WTC11 (cell line): ENCODE measurements at regions not wholly inside any gene's neighbourhood (a gene's known extent, or its start where the extent isn't known, plus 50 kb on each side); places are given as distances from the start of the nearest gene placed in this dataset.

ENCODE experiments used
- CREM ChIP-seq: sonication (generic); formaldehyde crosslinking; IDR thresholded peaks from 2 replicates; pipeline ENCODE4 v1.8.1; 2022; ENCODE audit warnings: mild to moderate bottlenecking, missing genetic modification reagents, moderate library complexity
- GABPB1 ChIP-seq: sonication (generic); formaldehyde crosslinking; IDR thresholded peaks from 2 replicates; pipeline ENCODE4 v1.8.1; 2023; ENCODE audit warnings: mild to moderate bottlenecking, missing genetic modification reagents
- MYBL2 ChIP-seq: sonication (generic); formaldehyde crosslinking; IDR thresholded peaks from 2 replicates; pipeline ENCODE4 v1.8.1; 2023; ENCODE audit warnings: mild to moderate bottlenecking, moderate library complexity, missing genetic modification reagents
- SP1 ChIP-seq: sonication (generic); formaldehyde crosslinking; conservative IDR thresholded peaks from 2 replicates; pipeline ENCODE4 v1.8.1; 2022; ENCODE audit warnings: missing genetic modification reagents
- TF ChIP-seq, protein P1 (sequence below): fragments of 200-600 bp; IDR thresholded peaks from 2 replicates; pipeline ENCODE4 v1.8.0; 2022; ENCODE audit warnings: antibody characterized with exemption
- TF ChIP-seq, protein P2 (sequence below): sonication (generic); formaldehyde crosslinking; IDR thresholded peaks from 2 replicates; pipeline ENCODE4 v1.8.0; 2022; ENCODE audit warnings: mild to moderate bottlenecking, missing genetic modification reagents
- TF ChIP-seq, protein P3 (sequence below): sonication (generic); formaldehyde crosslinking; IDR thresholded peaks from 2 replicates; pipeline ENCODE4 v1.8.0; 2022; ENCODE audit warnings: missing genetic modification reagents

DNA sequence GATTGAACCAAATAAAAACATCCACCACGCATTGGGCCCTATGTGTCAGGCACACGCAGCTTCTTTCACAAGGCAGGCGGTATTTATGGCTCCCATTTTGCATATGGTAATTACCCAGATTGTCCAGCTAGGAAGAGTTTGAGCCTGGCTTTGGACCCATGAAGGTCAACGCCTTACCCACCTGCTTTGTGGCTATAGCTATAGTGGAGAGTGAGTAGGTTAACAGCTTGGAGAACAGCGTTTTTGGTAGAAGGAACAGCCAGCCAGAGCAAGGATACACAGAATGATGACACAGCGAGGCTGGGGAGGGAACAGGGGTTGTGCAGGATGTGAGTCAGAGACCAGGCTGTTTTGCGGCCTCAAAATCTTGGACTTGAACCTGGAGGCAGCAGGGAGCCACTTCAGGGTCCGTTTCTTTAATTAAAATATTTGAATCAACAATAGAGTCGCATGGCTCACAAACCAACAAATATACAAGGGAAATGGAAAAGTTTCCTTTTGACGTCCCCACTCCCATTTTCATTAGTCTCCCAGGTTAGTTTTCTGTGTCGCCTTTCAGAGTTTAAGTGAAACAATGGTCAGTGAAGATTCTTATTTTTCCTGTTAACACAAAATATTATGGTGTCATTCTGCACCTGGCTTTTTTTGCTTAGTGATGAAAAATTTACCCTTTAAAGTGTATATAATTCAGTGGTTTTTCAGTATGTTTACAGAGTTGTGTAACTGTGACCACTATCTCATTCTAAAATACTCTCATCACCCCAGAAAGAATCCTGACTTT is 118.2 kb upstream of the STX18 start:
- TF ChIP-seq, protein P1, sequence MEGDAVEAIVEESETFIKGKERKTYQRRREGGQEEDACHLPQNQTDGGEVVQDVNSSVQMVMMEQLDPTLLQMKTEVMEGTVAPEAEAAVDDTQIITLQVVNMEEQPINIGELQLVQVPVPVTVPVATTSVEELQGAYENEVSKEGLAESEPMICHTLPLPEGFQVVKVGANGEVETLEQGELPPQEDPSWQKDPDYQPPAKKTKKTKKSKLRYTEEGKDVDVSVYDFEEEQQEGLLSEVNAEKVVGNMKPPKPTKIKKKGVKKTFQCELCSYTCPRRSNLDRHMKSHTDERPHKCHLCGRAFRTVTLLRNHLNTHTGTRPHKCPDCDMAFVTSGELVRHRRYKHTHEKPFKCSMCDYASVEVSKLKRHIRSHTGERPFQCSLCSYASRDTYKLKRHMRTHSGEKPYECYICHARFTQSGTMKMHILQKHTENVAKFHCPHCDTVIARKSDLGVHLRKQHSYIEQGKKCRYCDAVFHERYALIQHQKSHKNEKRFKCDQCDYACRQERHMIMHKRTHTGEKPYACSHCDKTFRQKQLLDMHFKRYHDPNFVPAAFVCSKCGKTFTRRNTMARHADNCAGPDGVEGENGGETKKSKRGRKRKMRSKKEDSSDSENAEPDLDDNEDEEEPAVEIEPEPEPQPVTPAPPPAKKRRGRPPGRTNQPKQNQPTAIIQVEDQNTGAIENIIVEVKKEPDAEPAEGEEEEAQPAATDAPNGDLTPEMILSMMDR: no peak
- TF ChIP-seq, protein P2, sequence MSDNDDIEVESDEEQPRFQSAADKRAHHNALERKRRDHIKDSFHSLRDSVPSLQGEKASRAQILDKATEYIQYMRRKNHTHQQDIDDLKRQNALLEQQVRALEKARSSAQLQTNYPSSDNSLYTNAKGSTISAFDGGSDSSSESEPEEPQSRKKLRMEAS: no peak
- TF ChIP-seq SP1 (CRISPR knock-in tag) (no peak), GABPB1 (no peak), MYBL2 (CRISPR knock-in tag) (no peak), CREM (CRISPR knock-in tag) (no peak)
- TF ChIP-seq, protein P3, sequence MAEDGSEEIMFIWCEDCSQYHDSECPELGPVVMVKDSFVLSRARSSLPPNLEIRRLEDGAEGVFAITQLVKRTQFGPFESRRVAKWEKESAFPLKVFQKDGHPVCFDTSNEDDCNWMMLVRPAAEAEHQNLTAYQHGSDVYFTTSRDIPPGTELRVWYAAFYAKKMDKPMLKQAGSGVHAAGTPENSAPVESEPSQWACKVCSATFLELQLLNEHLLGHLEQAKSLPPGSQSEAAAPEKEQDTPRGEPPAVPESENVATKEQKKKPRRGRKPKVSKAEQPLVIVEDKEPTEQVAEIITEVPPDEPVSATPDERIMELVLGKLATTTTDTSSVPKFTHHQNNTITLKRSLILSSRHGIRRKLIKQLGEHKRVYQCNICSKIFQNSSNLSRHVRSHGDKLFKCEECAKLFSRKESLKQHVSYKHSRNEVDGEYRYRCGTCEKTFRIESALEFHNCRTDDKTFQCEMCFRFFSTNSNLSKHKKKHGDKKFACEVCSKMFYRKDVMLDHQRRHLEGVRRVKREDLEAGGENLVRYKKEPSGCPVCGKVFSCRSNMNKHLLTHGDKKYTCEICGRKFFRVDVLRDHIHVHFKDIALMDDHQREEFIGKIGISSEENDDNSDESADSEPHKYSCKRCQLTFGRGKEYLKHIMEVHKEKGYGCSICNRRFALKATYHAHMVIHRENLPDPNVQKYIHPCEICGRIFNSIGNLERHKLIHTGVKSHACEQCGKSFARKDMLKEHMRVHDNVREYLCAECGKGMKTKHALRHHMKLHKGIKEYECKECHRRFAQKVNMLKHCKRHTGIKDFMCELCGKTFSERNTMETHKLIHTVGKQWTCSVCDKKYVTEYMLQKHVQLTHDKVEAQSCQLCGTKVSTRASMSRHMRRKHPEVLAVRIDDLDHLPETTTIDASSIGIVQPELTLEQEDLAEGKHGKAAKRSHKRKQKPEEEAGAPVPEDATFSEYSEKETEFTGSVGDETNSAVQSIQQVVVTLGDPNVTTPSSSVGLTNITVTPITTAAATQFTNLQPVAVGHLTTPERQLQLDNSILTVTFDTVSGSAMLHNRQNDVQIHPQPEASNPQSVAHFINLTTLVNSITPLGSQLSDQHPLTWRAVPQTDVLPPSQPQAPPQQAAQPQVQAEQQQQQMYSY (CRISPR knock-in tag): no peak
